ENCODE measurements at regions not wholly inside any gene's neighbourhood (a gene's known extent, or its start where the extent isn't known, plus 50 kb on each side); places are given as distances from the start of the nearest gene placed in this dataset.

DNA sequence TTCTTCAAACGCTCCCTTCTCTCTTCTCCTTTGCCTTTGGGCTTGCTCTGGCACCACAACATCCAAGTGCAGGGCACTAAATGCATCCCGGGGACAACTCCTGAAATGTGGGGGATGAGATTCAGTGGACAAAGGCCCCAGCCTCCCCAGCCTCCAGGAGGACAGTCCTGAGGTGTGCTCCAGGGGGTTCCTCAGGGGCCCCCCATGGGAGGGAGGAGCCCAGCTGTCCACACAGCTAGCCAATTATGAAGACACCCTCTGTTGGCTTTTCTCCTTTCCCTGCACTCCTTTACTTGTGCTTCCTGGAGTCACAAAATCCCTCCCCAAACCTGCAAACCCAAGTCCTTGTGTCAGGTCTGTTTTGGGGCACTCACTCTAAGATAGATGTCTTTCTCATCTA is 735.4 kb downstream of the PTPRU start:
- no peak for TF ChIP-seq ARNT (IDR thresholded peaks at IDR 0.05)
- no peak for TF ChIP-seq TARDBP (IDR thresholded peaks at IDR 0.05)
- TF ChIP-seq FOXK2 (IDR thresholded peaks at IDR 0.05) = no peak
- no peak for TF ChIP-seq CTBP1 (IDR thresholded peaks at IDR 0.05; ENCODE audit: borderline replicate concordance)
- TF ChIP-seq SUZ12 (IDR thresholded peaks at IDR 0.05) = no peak
- TF ChIP-seq FOXM1 (IDR thresholded peaks at IDR 0.05; ENCODE audit: borderline replicate concordance) = no peak
- TF ChIP-seq BHLHE40 (IDR thresholded peaks at IDR 0.05; ENCODE audit: borderline replicate concordance) = no peak
- no peak for TF ChIP-seq NFRKB (IDR thresholded peaks at IDR 0.05)
- no peak for TF ChIP-seq L3MBTL2 (conservative IDR thresholded peaks at IDR 0.05)
- TF ChIP-seq SP1 (IDR thresholded peaks at IDR 0.05) = no peak
